CD4-positive, alpha-beta T cell treated with Interleukin-10 for 1 hour (primary cell): ENCODE measurements at regions not wholly inside any gene's neighbourhood (a gene's known extent, or its start where the extent isn't known, plus 50 kb on each side); places are given as distances from the start of the nearest gene placed in this dataset.
"Not testable (repeated sequence)": the region's sequence is repeated elsewhere in the genome, so short reads cannot be mapped to it uniquely, and the experiment has no call there.

Experiments used
- DNase-seq: peaks from one replicate; pipeline ENCODE4 v3.0.0-alpha.2; 2020

DNA sequence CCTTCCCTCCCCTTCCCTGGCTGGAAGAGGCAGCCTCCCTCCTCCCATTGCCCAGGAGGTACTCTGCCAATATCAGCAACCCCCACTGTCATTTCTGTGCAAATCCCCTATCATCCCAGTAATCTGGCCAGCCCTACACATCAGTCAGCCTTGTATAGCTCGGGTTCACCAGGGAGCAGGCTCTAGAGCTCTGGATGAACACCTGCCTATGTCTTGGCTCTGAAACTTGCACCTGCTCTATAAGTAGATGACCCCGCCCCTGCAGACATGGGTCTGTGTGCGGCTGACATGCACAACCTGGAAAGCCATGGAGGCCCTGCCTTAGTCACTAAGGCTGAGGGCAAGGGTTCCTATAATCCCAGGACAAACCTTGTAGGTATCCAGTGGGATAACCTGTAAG is 1042.9 kb downstream of the UQCRFS1 start:
- DNase-seq, result no peak

DNA sequence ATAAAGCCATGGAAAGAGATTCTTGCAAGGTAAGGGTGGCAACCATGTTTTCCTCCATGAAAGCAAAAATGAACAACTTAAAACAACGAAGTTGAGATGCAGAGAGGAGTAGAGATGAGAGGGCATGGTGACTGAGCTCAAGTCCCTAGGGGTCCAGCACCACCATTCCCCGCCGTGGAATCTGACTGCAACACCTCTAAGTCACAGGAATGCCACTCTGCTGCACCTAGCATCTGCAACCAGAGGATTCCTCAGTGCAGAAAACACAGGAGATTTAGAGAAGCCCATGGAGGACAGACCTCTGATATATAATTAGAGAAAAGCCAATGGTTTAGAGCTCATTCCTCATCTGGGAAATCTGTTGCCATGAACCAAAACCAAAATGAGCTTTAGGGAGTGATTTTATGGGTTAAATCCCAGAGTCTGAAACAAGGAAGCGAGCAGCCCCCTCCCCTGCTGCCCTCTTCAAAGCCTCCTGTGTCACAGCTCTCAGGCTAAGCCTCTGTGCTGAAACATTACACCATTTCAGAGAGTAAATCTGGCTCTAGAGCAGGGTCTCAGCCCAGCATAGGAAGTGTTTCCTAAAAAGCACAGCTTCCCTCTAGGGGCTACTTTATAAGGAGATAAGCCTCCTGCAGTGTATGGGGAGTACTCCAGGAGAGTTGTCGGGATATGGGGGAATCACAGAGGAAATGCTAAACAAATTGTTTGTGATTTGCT is 1043.6 kb downstream of the UQCRFS1 start:
- DNase-seq, result no peak

- no peak for DNase-seq
Observed at GRCh38 chr19:28168557-28168956, 1044.4 kb downstream of the UQCRFS1 start.

DNA sequence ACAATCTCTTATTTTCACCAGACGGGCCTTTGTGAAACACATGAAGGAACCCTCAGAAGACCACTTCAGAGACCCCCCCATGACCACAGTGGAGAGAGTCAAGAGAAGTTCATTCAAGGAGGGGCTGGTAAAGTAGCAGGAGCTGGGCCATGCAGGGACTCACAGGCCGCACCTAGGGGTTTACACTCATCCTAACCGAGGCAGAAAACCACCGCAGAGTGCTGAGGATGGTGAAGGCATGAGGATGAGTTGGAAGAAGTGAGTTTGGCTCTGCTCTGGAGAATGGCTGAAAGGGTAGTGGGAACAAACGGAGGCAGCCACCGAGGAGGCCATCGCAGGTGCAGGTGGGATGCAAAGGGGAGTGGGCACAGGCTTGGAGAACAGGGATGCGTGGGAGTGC is 1046.9 kb downstream of the UQCRFS1 start:
- no peak for DNase-seq

GRCh38 chr19:28164214-28164613 is 1048.7 kb downstream of the UQCRFS1 start:
- DNase-seq, result no peak

- DNase-seq, result no peak
Observed at GRCh38 chr19:28159065-28159464, 1053.9 kb downstream of the UQCRFS1 start.

DNA sequence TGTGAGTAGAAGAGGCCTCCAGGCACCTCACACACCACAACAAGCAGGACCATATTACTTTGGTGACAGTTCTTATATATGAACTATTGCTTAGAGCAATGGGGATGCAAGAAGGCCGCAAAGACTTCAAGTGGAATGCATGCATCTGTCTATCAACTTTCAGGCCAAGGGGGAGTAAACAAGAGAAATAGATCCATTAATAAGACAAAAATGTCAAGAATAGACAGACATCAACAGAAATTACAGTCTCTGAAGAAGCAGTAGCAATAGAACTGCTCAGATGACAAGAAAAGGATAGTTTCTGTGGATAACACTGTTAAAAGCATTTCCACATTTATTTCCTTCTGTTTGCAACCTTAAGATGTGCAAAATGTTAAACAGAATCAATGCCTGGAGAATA is 1057.7 kb downstream of the UQCRFS1 start:
- no peak for DNase-seq

- no peak for DNase-seq
Observed at GRCh38 chr19:28154077-28154476, 1058.9 kb downstream of the UQCRFS1 start.

DNA sequence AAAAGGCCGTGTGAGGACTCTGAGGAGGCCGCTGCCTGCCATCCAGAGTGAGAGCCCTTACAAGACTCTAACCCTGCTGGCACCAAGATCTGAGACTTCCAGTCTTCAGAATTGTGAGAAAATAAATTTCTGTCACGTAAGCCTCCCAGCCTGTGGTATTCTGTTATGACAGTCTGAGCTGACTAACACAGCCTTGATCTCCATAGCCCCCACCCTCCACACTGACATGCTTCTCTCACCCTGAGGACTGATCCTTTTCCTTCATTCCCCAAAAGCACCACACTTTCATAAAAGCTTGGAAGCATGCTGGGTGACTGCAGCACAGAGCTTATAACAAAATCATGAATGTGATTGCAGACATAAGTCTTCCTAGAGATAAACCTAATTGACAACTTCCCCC is 1059.8 kb downstream of the UQCRFS1 start:
- DNase-seq, result no peak

- no peak for DNase-seq
Observed at GRCh38 chr19:28152195-28152594, 1060.8 kb downstream of the UQCRFS1 start.

- DNase-seq, result no peak
Observed at GRCh38 chr19:28150129-28150528, 1062.8 kb downstream of the UQCRFS1 start.

DNA sequence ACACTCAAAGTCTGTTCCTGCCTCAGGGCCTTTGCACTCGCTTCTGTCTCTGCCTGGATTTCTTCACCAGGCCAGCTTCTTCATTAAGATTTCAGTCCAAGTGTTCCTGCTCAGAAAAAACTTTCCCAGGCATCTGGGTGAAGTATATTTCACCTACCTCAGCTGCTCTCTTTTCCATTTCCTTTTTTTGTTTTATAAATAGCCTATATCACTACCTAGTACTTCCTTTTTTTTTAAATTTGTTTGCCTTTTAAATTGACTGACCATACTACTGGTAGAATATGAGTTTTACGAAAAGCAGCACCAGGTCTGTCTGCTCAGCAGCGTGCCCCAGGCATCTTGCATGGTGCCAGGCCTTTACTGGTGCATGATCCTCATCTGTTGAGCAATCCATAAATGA is 1064.4 kb downstream of the UQCRFS1 start:
- no peak for DNase-seq

GRCh38 chr19:28142258-28142657 is 1070.7 kb downstream of the UQCRFS1 start:
- no peak for DNase-seq

GRCh38 chr19:28140201-28140600 is 1072.8 kb downstream of the UQCRFS1 start:
- DNase-seq, result no peak

DNA sequence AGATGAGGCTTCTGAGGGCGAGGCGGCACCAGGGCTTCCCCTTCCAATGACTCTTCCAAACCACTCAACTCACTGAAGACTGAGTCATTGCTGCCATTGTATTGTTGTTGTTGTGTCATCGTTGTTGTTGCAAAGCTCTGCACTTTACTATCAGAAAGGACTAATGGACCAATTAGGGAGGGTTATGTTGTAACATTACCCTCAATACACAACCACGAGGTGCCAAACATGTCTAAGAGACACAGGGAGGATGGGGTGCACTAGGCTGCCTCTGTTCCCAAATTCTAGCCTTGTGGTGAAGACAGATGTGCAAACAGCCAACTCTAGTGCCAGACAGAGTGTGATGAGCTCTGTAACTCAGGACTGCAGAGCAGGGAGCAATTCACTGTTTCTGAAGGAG is 1075.2 kb downstream of the UQCRFS1 start:
- no peak for DNase-seq

- no peak for DNase-seq
Observed at GRCh38 chr19:28136796-28137195, 1076.2 kb downstream of the UQCRFS1 start.

- DNase-seq, result no peak
Observed at GRCh38 chr19:28135825-28136224, 1077.1 kb downstream of the UQCRFS1 start.

GRCh38 chr19:28134311-28134710 is 1078.6 kb downstream of the UQCRFS1 start:
- no peak for DNase-seq

GRCh38 chr19:28130881-28131280 is 1082.1 kb downstream of the UQCRFS1 start:
- not testable (repeated sequence) for DNase-seq

- no peak for DNase-seq
Observed at GRCh38 chr19:28130066-28130511, 1082.9 kb downstream of the UQCRFS1 start.

DNA sequence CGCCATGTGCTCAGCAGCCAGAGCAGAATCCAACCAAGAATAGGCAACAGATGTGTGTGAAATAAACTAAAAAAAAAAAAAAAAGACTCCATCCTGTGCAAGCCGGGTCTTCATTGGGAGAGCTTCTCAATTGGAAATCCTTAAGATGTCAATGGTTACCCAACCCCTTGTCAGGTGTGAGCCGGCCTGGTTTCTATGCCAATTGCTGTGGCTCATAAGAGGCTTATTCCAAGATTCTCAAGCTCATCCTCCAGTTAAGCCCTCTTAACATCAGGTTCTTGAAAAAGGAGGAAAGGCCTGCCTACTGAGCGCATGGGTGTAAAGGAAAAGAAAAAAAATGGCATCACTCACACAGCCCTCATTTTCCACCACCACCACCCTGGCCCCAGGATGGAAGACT is 1084.6 kb downstream of the UQCRFS1 start:
- DNase-seq, result no peak

DNA sequence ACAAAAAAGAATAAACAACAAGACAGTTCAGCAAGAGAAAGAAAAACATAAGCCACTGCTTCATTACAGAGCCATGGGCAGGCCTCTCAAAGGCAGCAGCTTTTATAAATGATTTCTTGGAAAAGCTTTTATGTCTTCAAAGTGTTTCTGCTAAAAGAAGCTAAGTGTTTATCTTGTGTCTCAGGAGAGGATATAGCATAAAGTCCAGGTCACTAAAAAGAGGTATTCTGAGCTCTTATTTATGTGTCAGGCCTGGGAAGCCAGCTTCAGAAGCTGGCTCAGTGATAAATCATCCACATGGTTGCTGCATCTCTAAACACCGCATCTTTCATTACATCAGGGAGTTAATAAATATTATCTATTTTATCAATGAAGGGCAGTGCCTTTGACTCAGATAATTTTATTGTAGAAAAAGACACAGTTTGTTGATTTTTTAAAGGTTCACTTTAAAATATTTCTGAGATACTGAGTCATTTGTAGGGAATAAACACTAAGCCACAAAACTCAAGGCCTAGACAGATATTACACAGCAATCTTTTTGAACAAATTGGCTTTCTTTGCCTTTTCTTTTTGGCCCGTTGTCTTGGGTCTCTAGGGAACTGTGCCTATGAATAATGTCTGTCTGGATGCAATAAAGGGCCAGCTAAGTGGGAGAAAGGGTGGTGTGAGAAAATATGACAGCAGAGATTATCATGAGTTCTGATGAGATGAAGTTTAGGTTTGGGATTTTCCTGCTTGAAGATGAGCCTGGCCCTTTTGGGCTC is 1086.6 kb downstream of the UQCRFS1 start:
- DNase-seq, result no peak

DNA sequence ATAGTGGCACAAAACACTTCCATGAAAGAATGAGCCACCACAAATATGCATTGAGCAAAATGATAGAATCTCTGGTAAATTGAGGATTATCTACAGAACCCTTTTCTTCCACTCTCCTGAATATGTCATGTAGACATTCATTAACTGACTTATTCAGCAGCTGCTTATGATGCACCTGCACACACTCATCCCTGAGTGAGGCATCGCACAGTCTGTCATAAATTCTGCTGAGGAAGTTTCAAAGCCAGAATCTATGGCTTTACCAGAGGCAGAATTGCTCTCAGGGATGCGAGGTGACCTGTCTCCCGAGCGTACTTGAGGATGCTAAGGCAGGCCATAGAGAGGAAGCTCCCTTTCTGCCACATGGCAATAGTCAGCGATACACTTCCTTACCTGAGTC is 1090.2 kb downstream of the UQCRFS1 start:
- DNase-seq, result no peak

GRCh38 chr19:28118235-28118634 is 1094.7 kb downstream of the UQCRFS1 start:
- DNase-seq, result no peak

DNA sequence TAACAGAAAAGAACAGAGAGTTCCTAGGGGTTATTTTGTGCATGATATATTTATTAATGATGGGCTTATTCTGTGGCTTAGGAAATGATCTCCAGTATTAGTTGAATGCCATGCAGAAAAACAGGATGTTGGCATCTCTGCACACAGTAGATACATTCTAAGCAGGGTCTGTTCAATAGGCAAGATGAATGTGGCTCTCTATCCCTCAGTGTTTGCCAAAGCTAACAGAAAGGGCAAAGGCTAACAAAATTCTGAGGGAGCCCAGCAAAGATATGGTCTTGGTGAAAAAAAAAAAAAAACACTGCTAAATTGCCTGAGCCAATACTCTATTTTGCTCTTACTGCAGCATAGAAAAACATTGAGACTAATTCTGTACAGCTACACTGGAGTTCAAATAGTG is 1095.8 kb downstream of the UQCRFS1 start:
- no peak for DNase-seq
